GM21360 (cell line): ENCODE measurements at regions not wholly inside any gene's neighbourhood (a gene's known extent, or its start where the extent isn't known, plus 50 kb on each side); places are given as distances from the start of the nearest gene placed in this dataset.
A peak's percentile ranks its signal among the peaks of the same experiment; 100 is the strongest.
"Not testable (repeated sequence)": the region's sequence is repeated elsewhere in the genome, so short reads cannot be mapped to it uniquely, and the experiment has no call there.

Experiments used
- ATAC-seq: cut with Tn5 transposase; IDR thresholded peaks from one replicate; pipeline ENCODE4 v1.9.1; 2021; ENCODE audit warnings: mild to moderate bottlenecking, moderate library complexity; ENCODE audit not compliant: unreplicated experiment

DNA sequence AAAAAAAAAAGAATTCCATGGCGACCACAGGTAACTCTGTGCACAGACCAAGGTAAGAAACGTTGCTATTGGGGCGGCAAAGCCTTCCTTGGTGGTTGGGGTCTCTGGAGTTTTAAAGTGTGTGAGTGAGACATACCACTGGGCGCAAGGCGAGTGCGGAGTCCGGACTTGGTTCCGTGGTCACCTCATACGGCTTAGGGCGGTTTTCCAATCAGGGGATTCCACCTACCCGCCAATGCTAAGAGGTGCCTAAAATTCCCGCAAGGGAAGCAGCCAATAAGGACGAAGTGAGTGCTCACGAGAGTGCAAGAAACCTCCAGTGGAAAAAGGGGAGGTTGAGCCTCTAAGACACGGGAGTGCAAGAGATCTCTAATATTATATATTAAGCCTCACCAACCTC lies 68.6 kb upstream of the PRSS16 start:
- ATAC-seq = no peak

DNA sequence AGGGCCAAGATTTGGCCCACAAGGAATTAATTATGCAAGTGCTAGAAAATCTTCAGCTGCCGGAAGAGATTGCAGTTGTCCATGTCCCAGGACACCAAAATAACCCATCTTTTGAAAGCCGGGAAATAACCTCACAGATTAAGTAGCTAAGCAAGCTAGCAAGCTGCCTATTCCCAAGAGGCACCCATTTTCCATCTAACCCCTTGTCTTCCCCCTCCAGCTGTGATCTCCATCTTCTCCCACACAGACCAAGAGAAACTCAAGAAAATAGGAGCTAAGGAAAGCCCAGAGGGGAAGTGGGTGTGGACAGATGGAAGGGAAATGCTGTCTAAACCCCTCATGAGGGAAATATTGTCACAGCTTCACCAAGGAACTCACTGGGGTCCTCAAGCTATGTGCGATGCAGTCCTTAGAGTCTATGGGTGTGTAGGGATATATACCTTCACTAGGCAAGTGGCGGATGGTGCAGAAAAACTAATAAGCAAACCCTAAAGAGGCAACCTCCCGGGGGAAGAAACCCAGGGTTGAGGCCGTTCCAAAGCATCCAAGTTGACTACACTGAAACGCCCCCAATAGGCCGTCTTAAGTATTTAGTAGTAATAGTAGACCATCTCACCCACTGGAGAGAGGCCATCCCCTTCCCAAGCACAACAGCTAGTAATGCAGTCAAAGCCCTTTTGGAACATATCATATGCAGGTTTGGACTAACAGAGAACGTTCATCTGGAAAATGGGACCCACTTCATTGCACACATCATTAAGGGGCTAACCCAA lies 64.3 kb upstream of the PRSS16 start:
- ATAC-seq = no peak

DNA sequence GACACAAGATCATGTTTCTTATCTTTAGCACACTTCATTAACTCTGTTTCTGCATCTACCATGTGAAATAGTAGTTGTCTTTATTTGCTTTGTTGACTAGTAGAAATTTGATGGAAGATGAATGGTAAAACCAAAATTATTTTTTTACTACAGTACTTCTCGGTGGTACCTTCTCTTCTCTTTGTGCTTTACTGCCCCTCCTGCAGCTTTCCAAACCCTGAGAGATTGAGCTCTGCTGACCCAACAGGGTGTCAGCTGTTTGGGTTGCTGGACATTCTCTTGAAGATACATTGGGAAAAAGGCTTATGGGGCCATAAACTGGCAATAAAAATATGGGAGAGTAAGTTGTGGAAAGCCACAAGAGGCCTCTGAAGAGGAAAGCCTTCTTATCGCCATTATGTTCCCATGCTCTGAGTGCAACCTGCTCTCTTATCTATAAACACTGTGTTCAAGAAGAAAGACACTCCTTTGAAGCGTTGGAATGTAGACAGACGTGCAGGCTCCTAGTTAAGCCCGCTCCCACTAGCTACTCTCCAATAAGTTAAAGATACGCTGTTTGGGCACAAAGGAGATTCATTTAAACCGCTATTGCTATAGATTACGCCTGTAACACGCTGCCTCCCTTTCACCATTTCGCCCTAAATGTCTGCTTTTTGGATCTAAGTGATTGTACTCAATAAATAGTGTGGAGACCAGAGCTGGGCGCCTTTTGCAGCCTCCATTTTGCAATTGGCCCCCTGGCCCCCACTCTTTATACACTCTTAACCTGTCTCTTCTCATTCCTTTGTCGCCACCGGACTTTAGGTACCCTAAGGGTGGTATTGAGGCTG lies 60.1 kb upstream of the PRSS16 start:
- ATAC-seq = no peak

DNA sequence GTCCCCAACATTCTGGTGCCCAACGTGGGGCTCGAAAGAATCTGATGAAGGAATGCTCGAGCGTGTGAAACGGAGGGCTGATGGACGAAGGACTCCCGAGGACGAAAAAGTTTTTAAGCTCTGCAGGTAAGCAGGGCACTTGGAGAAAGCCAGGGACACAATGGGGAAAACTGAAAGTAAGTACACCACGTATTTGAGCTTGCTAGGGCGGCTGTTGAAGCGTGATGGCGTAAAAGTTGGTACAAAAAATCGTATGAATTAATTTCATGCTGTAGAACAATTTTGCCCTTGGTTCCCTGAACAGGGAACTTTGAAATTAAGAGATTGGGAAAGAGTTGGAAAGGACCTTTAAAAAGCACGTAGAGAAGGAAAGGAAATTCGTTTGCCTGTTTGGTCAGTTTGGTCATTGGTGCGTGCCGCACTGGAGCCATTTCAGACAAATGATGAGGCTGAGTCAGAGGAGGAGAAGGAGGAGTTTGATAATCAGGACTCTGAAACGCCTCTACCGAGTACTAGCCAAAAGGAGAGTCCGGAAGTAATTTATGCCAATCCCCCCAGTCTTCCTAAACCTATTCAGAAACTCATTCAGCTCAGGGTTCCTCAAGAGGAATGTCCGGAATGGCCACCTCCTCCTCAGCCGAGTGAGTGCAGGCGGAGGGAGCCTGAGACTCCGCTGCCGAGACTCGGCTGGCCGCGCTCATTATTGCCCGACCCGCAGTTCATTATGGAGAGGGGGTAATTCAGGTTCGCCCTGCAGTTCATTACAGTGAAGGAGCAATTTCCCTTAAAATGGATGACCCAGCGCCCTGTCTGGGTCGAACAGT lies 59.2 kb upstream of the PRSS16 start:
- ATAC-seq = peak; percentile 46

DNA sequence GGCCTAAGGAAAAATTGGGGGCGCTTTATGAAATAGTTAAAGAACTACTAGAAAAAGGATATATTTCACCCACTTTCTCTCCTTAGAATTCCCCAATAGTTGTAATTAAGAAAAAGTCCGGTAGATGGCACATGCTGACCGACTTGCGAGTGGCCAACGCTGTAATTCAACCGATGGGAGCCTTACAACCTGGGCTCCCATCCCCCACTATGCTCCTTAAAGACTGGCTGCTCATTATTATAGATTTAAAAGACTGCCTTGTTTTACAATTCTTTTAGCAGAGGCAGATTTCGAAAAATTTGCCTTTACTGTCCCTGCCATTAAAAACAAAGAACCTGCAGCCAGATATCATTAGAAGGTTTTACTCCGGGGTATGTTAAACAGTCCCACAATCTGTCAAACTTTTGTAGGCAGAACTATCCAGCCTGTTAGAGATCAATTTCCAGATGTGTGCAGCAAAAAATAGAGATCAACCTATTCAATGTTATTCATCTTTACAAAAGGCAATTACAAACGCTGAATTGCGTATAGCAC lies 58.5 kb upstream of the PRSS16 start:
- ATAC-seq = peak; percentile 68

DNA sequence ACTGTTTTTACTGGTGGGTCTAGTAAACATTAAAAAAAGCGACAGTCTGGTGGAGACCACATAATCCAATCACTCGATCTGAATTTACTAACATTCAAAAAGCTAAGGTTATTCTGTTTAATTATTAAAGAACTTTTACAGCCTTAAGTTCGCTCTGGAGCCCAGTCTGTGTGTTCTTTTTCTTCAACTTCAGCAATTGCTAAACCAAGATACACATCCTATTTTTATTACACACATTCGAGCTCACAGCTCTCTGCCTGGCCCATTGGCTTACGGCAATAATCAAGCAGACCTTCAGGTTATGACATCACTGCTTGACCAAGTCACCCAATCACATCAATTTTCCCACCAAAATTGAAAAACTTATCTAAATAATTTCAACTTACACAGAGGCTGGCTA lies 57.4 kb upstream of the PRSS16 start:
- ATAC-seq = no peak

DNA sequence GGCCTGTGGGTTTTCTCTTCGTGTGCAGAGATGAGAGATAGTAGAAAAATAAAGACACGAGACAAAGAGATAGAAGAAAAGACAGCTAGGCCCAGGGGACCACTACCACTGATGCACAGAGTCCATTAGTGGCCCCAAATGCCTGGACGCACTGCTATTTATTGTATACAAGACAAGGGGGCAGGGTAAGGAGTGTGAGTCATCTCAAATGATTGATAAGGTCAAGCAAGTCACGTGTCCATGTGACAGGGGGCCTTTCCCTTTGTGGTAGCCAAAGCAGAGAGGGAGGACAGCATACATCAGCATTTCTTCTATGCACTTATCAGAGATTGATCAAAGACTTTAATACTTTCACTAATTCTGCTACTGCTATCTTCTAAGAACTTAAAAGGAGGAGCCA lies 53.0 kb upstream of the PRSS16 start:
- not testable (repeated sequence) for ATAC-seq

DNA sequence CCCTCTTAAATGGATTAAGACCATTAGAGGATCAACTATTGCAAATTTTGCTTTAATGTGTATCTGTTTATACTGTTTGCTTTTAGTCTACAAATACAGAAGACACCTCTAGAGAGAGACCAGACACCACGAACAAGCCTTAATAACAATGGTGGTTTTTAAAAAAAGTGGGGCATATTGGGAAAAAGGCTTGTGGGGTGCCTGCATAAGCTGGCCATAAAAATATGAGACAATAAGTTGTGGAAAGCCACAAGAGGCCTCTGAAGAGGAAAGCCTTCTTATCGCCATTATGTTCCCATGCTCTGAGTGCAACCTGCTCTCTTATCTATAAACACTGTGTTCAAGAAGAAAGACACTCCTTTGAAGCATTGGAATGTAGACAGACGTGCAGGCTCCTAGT lies 52.0 kb upstream of the PRSS16 start:
- ATAC-seq = not testable (repeated sequence)
